ENCODE measurements at regions not wholly inside any gene's neighbourhood (a gene's known extent, or its start where the extent isn't known, plus 50 kb on each side); places are given as distances from the start of the nearest gene placed in this dataset.
"Not testable (repeated sequence)": the region's sequence is repeated elsewhere in the genome, so short reads cannot be mapped to it uniquely, and the experiment has no call there.

DNA sequence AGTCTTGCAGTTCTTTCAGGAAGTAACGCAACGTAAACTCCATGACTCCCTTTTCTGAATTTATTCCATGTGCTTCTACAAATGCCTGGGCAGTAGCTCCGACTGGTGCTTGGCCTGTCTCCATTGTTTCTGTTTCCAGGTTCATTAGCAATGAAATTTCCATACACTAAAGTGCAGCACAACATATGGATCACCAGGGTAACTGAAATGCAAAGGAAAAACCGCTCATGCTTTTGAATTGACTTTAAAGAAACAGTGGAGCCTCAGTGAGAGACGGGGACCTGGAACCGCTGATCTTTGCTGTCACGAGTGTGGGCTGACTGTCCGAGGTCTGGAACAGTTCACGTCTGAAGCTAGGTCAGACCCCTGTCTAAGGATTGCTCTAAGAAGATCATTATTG lies 126.5 kb upstream of the IGFBP3 start:
- TF ChIP-seq, protein P1, sequence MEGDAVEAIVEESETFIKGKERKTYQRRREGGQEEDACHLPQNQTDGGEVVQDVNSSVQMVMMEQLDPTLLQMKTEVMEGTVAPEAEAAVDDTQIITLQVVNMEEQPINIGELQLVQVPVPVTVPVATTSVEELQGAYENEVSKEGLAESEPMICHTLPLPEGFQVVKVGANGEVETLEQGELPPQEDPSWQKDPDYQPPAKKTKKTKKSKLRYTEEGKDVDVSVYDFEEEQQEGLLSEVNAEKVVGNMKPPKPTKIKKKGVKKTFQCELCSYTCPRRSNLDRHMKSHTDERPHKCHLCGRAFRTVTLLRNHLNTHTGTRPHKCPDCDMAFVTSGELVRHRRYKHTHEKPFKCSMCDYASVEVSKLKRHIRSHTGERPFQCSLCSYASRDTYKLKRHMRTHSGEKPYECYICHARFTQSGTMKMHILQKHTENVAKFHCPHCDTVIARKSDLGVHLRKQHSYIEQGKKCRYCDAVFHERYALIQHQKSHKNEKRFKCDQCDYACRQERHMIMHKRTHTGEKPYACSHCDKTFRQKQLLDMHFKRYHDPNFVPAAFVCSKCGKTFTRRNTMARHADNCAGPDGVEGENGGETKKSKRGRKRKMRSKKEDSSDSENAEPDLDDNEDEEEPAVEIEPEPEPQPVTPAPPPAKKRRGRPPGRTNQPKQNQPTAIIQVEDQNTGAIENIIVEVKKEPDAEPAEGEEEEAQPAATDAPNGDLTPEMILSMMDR (IDR thresholded peaks at IDR 0.05; ENCODE audit: control insufficient read depth, extremely low read depth, insufficient read depth) = no peak
- no peak for DNase-seq (ENCODE audit: low read depth)
- no peak overlapping the region for H3K4me3 ChIP-seq (ENCODE audit: low read depth, low read length)

DNA sequence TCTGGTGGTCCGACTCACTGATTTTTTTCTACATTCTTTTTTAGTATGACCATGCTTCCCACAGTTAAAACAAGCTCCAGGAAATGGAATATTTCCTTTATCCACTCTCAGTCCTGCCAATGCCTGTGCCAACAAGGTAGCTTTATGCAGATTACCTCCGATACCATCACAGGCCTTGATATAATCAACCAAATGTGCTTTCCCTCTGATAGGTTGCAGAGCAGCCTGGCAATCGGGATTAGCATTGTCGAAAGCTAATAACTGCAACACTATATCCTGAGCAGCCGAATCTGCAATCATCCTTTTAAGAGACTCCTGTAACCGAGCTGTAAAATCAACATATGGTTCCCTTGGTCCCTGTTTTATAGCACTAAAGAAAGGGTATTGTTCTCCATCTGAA lies 122.3 kb upstream of the IGFBP3 start:
- not testable (repeated sequence) for DNase-seq (ENCODE audit: low read depth); H3K4me3 ChIP-seq (ENCODE audit: low read depth, low read length)

DNA sequence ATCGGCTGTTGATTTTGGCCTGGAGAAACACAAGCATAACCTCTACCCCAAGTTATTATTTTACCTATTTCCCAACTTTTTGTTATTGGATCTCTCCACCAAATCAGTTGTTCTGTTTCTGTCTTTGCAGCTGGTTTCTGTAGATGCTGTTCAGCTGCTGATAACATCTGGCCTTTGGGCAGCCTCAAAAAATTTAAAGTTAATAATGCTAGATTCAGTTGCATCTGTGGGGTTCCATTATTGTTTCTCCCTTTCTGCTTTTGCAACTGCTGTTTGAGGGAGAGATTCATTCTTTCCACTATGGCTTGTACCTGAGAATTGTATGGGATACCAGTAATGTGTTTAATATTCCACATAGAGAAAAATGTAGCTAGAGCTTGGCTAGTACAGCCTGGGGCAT lies 118.7 kb upstream of the IGFBP3 start:
- not testable (repeated sequence) for H3K4me3 ChIP-seq (ENCODE audit: low read depth, low read length); DNase-seq (ENCODE audit: low read depth)

DNA sequence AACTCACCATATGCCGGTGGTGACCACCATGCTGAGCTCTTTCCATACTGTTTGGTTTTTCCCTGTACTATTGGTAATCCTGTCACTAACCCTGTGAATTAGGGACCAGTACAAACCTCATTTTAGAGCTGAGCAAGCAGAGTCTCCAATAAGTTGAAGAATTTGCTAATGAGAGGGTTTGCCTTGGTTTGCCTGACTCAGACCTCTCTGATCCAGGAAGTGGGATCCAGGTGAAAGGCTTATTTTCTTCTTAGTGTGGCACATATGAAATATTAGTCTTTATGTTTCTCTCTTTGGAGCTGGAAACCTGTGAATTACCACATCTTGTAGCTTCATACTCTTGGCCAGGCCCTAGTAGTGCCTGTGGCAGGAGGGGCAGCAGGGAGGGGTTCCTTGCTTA lies 114.1 kb upstream of the IGFBP3 start:
- H3K4me3 ChIP-seq (ENCODE audit: low read depth, low read length) = no peak overlapping the region
- TF ChIP-seq, protein P1 (IDR thresholded peaks at IDR 0.05; ENCODE audit: control insufficient read depth, extremely low read depth, insufficient read depth) = no peak
- no peak for DNase-seq (ENCODE audit: low read depth)

DNA sequence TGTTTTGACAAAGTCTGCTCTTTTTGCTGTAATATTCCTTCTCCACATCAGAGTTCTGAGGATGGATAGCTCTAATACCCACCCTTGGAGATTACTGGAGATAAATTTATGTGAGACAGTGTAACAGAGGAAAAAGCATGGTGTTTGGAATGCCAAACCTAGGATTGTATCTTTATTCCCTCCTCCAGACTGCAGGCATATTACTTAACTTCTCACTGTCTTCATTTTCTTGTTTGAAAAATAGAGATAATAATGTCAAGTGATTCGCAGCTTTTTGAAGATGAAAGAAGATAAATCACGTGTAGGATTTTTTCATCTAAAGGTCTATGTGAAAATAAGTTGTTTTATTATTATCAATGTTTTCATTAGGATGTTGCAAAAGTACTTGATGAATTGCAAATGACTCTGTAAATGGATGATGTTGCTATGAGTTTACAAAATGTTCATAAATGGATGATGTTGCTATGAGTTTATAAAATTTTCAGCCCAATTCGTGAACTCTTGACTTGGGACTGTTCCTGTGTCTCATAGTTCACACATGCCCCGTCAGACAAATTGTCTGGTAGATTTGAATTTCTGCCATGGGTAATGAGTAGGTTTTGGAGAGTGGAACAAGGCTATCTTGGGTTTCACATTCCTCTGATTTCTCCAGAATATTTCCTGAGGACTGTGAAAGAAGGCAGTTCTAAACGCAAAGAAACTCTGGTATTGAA lies 113.1 kb upstream of the IGFBP3 start:
- no peak overlapping the region for H3K4me3 ChIP-seq (ENCODE audit: low read depth, low read length)
- DNase-seq (ENCODE audit: low read depth) = no peak
- TF ChIP-seq, protein P1 (IDR thresholded peaks at IDR 0.05; ENCODE audit: control insufficient read depth, extremely low read depth, insufficient read depth) = no peak

DNA sequence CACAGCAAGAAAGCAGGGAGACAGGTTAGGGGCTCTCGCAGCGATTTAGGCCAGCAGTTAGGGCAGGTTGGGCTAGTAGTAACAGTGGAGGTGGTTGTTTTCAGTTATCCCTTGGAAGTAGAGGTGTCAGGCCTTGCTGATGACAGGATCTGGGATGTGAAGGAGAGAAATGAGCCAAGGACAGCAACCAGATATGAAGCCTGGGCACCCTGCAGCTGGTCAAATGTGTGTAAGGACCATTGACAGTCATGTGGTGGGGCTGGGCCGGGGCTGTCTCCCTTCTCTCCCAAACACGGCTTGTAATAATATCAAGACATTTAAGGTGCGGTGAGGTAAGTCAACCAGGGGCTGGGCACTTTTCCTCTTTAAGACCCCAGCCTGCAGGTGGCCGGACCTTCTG lies 112.5 kb upstream of the IGFBP3 start:
- TF ChIP-seq, protein P1 (IDR thresholded peaks at IDR 0.05; ENCODE audit: control insufficient read depth, extremely low read depth, insufficient read depth) = no peak
- no peak overlapping the region for H3K4me3 ChIP-seq (ENCODE audit: low read depth, low read length)
- no peak for DNase-seq (ENCODE audit: low read depth)

DNA sequence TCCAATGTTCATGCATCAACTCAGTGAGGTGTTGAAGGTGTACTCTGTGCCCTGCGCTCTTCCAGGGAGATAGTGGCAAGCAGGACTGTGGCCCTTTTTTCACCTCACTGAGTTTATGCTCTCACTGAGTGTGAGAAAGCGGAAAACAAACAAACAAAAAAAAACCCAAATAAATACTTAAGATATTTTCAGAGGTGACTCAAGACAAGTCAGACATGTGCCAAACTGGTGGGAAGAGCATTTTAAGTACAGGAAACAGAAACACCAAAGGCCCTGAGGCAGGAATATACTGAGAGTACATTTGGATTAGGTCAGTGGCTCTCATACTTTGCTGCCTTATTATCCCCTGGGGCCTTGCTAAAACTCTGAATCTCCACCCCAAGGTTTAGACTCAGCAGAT lies 111.9 kb upstream of the IGFBP3 start:
- TF ChIP-seq, protein P1 (IDR thresholded peaks at IDR 0.05; ENCODE audit: control insufficient read depth, extremely low read depth, insufficient read depth) = no peak
- no peak for DNase-seq (ENCODE audit: low read depth)
- no peak overlapping the region for H3K4me3 ChIP-seq (ENCODE audit: low read depth, low read length)

DNA sequence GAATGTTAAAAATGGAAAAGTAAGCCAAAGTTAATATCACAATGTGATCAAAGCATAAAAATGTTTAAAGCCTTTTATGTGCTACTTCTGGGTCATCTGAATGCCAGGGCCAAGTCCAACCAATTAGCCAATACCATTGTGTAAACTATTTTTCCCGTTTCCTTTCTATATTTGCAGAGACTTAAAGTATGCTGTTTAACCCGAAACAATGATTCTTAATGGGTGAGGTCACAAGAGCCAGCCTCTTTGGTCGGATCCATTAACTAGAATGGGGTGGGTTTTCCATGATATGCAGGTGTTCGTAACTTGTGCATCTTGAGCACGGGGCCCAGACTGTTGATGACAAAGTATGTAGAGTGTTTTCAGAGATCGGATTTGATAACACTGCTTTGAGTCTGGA lies 111.3 kb upstream of the IGFBP3 start:
- no peak overlapping the region for H3K4me3 ChIP-seq (ENCODE audit: low read depth, low read length)
- no peak for DNase-seq (ENCODE audit: low read depth)
- TF ChIP-seq, protein P1 (IDR thresholded peaks at IDR 0.05; ENCODE audit: control insufficient read depth, extremely low read depth, insufficient read depth) = no peak
